Stimulated activated CD8-positive, alpha-beta memory T cell treated with anti-CD3 and anti-CD28 coated beads, Interleukin-4, amount 100 ng/mL, for 4 hours (primary cell): ENCODE measurements at regions not wholly inside any gene's neighbourhood (a gene's known extent, or its start where the extent isn't known, plus 50 kb on each side); places are given as distances from the start of the nearest gene placed in this dataset.

Source experiments
- DNase-seq, 2 donors: peaks; one replicate each; pipeline ENCODE4 v3.0.0-alpha.2; 2020; ENCODE audit warnings: low read depth in 2 of 2, low spot score in 1 of 2

DNA sequence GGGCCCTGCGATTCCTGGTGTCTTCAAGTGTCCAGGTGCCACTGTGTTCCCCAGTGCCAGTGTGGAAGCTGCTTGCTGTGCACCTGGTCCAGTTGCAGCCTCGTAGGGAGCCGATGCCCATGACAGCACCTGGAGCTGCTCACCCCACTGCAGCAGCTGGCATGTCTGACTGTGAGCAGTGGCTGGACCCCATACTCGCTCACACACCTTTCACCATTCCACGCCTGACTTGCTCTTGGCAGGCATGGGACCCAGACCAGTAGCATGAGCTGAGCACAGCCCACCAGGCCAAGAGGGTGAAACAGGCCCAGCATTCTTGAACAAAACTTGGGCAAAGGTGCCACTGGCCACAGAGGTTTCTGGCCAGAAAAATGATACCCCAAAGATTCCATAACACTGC lies 124.5 kb upstream of the THY1 start:
- DNase-seq: no peak

DNA sequence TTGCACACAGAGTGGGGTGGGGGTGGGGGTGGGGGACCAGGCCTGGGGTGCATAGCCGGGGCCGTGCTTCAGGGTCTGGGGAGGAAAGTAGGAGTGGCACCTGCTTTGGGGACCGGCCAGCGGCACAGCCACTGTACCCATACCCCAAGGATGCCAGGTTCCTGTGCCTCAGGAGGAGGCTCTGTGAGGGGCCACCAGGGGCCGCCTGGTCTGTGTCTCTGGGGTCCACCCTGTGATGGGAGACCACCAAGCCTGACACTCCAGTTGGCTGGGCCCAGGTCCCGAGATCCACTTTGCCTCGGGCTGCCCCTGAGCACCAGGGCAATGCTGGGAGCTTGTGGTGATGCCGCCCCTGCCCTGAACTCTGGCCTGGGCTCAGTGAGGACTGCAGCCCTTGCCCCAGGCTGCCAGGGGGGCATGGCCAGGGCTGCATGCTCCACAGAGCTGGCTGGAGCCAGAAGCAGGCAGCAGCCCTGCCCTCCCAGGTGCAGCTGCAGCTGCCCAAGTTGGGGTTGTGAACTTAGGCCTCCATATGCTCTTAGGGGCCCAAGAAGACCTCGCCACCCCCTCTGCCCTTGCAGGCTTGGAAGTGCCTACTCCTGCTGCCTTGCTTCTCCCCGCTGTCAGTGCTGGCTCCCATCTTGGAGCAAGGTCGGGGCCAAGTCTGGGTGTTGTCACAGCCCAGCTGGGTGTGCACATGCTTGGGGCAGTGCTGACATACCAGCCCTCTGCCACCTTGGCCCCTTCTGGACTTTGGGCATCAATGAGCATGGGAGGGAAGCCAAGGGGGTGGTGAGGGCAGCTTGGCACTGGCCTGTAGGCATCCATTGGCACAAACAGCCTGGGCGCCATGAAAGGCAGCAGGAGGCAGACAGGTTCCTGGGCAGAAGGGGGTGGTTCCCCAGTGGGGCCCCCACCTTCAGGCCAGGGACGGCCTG lies 123.3 kb upstream of the THY1 start:
- DNase-seq: no peak

DNA sequence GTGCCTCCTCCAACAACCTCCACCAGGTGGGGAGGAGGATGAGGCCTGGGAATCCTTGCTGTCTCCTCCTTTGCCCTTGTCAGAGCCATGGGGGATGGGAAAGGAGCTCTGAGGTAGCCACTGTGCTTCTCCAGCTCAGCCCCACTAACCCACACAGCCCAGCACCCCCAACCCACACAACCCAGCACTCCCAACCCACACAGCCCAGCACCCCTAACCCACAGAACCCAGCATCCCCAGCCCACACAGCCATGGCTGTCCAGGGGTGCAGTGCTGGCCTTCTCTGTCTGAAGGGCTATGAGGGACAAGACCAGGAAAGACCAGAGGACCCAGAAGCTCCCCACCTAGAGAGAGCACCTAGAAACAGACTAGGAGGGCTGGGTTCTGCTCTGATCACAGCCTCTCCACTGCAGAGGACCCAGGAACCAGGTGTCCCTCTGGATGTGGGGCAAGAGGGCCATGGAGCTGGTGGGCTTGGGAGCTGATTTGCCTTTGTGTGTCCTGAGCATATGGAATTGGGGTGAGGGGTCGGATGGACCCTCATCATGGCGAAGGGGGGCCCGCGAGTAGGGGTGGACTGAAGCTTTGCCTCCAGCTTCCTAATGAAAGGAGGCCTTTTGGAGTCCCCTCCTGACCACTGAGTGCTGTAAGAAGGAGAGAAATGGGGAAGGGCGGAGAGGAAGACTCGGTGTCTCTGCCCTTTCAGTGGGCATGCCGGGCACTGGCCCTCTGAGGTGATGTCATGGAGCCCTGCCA lies 117.6 kb upstream of the THY1 start:
- no peak for DNase-seq

DNA sequence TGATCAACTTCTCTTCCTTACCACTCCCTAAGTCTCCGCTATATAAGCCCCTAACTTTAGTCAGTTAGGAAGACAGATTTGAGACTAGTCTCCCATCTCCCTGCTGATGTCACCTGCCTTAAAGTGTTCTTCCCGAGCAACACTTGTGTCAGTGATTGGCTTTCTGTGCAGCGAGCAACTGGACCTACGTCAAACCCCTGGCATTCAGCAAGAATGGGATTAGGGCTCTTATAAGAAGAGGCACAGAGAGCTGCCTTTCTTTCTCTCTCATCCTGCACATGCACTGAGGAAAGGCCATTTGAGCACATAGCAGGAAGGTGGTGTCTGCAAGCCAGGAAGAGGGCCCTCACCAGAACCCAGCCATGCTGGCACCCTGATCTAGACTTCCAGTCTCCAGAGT lies 116.6 kb upstream of the THY1 start:
- DNase-seq: no peak

DNA sequence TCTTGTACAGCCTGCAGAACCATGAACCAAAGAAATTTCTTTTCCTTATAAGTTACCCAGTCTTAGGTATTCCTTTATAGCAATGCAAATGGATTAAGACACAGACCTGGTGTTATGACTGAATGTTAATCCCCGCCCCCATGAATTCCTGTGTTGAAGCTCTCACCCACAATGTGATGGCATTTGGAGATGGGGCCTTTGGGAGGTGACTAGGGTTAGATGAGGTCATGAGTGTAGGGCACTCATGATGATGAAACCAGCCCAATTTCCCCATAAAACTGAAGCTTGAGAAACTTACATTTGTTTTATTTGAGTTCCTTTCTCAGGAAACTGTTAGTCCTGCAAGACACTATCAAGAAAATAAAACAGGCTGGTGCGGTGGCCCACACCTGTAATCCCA lies 115.8 kb upstream of the THY1 start:
- no peak for DNase-seq

DNA sequence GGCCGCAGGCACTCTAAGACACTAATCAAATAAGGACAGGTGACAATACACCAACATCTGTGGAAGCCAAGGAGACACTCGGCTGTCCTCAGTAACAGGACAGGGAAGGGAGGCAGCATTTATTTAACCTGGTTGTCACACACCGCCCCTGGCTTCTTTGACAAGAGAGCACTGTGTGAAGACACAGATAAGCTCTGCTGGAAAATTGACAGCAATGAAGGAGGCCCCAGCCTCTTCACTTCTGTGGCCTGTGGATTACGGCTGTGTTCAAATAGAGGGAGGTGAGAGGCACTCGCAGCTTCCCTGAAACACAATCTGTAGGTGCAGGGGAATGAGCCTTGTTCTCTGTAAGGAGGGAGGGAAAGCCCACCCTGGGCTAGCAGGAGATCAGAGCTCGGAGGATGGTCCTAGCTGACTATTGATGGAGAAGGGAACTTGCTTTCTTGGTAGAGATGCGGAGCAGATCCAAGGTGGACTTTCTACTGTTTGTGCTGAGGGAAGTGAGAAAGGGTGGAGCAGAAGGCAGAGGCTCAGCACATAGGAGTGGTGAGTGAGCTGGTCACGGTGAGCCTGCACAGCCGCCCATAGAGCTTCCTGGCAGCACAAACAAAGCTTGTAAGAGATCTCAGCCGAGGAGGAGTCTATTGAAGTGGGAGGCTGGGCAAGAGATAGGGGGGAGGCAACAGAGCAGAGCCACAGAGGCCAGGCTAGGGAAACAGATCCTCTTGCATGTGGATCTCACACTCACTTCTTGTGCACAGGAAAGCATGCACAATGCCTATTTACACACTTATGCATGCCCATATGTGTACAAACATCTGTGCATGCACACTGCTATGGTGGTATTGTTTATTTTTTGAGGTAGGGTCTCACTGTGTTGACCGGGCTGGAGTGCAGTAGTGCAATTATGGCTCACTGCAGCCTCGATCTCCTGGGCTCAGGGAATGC lies 114.6 kb upstream of the THY1 start:
- no peak for DNase-seq

DNA sequence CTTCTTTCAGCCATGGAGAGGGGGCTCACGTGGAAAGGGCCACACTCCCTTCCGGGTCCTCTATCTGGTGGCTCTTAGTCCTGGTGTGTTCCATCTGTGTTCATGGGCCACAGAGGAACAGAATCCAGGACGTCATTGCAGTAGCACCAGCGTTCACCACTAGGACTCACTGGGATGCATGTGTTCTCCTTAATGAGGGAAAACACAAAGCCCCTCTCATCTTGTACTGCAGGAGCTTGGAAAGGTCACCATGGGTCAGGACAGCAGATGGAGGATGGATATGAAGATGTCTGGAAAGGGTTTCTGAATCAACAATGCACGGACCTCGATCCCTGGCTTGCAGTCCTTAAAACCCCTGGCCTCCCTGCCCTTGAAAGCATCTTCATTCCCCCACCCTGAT lies 113.8 kb upstream of the THY1 start:
- DNase-seq: no peak

DNA sequence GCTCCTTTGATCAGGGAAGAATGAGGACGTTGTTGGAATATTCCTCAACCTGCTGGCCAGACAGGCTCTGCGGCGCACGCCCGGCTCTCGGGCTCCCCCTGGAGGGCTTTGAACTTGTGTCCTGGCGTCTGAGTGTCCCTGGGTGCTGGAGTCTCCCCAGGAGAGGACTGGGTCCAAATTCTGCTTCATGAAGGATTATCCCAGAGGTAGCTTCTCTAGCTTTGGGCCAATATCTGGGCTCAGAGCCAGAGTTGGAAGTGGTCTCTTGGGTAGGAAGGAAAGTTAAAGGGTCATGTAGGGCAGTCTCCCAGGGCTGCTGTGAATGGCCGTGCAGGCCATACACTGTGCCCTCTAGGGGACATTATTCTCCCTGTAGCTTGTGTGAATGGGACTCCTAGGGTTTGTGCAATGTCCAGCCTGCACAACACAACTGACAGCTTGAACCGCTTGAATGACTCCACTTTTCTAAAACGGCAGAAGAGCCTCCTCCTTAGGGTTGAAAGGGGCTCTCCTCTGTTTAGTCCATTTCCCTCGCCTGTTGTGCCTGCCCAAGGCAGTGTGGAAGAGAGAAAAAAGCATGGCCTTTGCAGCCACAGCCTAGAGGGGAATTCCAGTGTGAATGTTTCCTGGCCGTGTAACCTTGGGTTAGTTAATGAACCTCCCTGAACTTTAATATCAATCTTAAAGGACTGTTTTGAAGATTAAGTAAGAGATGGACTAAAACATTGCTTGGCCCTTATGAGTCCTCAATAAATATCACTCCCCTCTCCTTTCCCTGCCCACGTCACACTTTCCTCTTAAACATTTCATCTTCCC lies 111.2 kb upstream of the THY1 start:
- peak in 1 of 2 donors; percentile 19 for DNase-seq

DNA sequence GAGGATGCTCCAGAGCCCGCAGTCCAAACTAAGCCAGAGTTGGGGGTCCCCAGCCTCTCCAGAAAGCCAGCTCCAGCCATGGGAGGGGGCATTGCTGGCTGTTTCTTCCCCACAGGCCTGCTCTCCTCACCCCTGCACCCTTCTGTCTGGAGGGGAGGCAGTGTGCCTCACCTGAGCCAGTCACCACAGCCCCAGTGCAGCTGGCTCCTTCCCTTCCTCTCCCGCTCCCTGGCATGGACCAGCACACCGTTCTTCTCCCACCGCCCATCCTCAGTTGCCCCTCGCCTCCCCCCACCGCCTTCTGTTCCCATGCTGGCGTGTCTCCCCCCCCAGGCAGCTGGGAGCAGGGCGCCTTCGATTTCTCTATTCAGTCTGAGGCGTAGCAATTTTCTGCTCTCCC lies 110.5 kb upstream of the THY1 start:
- no peak for DNase-seq

DNA sequence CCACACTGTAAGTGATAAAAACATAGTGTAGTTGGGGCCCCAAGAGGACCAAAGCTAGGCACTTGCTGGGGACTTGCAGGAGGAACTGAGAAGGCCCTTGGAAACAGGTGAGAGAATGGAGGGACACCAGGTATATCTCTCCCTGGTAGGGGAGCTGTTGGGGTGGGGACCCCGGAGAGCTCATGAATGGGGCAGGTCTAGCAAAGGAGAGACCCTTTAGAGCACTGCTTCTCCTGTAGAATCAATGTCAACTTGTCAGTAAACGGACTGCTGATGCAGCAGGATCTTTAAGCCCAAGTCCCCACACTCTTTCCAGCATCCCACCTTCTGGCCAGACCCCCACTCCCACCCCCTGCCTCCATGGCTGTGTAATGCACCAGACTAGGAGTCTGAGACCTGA lies 109.6 kb upstream of the THY1 start:
- DNase-seq: no peak

DNA sequence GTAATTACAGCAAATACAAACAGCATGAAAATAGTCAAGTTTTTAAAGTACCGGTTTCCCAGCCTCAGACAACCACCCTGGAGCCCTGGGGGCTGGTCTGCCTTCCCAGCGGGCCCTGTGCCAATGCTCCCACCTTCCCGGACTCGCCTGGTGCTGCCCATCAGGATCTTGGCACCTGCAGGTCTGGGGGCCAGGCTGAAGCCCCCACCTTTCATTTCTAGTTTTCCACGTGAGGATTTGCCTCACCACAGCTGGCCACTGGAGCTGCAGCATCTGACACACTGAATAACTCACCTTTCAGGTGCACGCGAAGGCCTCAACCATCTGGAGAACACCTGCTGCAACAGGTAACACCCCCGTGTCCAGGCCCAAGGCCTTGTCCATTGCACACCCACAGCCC lies 108.7 kb upstream of the THY1 start:
- DNase-seq: no peak

DNA sequence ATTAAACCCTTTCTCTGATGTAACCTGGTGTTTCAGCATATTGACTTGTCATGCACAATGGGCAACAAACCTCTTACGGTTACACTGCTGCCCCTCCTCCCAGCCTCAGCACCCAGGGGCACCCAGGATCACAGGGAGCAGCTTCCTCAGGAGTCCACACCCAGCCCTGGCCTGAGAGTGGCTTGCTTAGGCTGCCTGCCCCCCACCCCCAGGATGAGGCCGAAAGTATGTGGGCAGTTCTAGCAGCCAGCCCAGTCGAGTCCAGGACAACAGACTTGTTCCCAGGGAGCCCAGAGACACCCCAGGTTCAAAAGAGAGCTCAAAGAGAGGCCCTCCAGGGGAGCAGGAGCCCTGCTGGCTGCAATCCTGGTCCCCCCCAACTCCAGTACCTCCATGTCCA lies 108.1 kb upstream of the THY1 start:
- DNase-seq: no peak

DNA sequence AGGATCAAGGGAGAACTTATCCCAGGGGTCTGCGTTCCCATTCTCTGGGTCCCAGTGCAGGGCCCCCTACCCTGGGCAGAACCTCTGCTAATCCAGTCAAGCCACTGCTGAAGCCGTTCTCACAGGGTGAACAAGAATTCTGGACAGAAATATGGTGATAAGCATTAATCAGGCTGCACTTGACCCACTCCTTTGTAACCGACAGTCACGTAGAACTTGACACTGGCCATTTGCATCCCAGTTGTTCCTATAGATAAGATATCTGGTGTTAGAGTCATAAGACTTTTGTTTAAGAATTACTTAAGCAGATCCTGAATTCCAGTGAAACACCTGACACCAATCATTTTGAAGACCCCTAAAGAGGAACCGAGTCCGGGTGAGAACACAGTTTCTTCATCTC lies 107.5 kb upstream of the THY1 start:
- DNase-seq: no peak

DNA sequence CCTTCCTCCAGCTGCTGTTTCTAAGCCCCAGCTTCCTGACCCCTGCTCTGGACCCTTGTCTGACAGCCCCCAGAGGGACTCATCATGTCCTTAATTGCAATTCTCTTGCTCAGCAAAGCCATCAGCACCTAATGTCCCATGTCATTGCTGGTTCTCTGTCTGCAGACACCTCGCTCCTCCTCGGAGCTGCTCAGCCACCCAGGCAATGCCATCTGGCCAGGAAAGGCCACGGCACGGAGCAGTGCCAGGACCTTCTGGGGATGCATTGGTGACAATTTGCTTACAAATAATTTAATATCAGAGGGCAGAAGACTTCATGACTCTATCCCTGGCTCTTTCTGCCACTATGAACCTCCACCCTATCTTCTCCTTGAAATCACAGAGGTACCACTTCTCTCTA lies 107.0 kb upstream of the THY1 start:
- no peak for DNase-seq

DNA sequence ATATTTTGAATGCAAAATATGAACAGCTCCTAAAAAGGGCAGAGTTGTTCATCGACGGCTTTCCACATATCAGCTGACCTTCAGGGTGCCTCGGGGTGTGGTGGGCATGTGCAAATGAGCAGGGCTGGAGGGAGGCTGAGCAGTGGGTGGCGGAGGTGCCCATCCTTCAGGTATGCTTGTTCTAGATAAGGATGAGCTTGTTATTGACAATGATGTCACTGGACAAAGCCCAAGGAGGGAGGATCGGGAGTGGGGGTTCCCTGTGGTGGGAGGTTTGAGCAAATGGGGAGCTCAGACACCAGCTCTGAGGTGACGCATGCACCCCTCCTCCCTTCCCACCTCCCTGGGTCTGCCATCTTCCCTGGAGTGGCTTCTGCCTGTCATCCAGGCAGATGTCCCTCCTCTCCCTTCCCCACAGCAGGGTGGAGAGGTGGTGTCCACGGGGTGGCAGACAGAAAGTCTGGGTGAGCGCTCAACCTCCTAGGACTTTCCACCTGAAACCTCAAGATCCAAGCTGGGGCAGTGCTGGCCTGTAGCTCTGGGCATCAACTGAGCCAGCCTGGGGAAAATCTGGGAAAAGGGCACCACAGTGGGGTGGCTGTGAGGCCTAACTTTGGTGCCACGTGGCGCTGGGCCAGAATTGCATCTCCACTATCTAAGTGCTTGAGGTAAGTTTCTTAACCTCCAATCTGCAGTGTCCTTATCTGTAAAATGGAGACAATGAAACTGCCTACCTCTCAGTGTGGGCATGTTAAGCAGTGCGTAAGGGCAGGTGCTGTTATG lies 106.3 kb upstream of the THY1 start:
- DNase-seq: no peak

DNA sequence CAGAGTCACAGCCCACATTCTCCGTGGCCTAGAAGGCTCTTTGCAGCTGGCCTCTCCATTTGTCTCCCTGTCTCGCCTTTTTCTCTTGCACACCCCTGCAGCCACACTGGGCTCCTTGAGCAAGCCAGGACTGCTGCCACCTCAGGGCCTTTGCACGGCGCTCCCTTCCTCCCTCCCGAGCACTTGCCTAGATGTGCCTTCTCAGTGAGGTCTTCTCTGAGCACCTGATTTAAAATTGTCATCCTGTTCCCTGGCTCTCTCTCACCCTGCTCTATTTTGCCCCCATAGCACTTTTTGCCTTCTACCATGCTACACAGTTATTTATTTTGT lies 102.9 kb upstream of the THY1 start:
- no peak for DNase-seq

DNA sequence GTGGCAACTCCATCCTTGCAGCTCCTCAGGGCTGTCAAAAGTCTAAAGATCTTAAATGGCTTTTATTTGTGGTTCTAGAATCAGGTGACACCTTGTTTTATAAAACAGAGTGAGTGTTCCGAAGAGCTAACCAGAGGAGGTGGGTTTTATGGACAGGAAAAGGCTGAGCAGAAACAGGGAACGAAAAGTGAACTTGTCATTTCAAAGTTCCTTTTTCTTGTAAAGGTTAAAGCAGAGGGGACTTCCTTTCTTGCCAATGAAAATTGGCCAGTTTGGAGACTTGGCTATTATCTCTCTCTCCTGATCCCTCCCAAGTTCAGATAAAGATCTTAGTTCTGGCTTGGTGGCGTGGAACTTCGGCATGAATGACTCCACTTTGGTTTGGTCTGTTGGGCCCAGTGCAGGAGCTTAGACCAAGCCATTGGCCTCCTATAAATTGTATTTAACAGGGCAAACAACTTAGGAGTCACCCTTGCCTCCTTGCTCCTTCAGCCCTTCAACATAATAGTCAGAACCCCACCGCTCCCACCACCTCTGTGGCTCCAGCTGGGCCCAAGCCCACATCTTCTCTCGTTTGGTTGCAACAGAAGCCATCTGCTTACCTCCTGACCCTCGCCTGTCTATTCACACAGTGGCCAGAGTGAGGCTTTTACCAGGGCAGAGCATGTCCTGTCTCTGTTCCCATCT lies 102.4 kb upstream of the THY1 start:
- no peak for DNase-seq

DNA sequence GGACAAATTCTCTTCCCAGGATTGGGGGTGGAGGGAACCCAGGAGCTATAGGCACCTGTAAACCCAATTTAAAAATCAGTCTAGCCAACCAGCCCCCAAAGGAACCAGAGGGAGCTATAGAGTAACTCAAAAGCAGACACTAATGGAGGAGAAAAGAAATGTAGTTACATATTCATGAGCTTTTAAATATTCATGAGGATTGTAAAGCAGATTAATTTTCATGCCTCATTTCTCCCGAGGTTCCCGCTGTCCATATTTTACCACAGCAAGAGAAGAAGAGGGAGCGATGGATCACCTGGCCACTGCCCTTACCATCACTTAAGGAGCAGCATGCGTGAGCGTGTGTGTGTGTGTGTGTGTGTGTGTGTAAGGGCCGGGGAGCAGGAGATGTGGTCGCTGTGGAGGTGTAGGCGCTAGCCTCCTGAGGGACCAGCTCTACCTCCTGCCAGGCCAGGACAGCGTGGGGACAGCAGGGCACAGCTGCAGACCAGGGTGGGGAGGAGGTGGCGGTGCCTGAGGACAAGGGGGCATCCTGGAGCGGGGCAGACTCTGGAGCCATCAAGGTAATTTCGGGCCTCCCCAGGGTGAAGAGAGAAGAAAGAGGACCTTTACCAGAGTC lies 100.7 kb upstream of the THY1 start:
- no peak for DNase-seq

DNA sequence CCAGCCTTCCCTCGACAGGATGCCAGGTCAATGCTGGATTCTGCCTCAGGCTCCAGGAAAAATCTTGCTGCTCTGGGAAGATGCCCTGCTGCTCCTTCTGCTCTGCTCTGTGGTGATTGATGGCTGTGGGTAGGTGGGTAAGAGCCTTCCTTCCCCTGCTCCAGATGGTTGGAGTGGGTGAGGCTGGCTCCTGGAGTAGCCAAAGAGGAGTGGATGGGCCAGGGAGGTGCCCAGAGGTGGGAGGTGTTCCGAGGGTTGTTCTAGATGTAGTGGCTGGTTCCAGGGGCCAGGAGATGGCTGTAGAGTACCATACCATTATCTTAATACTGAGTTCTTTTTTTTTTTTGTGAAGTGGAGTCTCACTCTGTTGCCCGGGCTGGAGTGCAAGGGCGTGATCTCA lies 99.6 kb upstream of the THY1 start:
- DNase-seq: no peak
